CD4-positive, alpha-beta T cell (primary cell): ENCODE measurements at regions not wholly inside any gene's neighbourhood (a gene's known extent, or its start where the extent isn't known, plus 50 kb on each side); places are given as distances from the start of the nearest gene placed in this dataset.

Experiments
- ATAC-seq: fragments of 200-7000 bp; cut with Tn5 transposase; one replicate; pipeline ENCODE4 v1.10.0; 2022; ENCODE audit warnings: mild to moderate bottlenecking; ENCODE audit not compliant: poor library complexity
- CTCF ChIA-PET: fragments of 350-600 bp; sonication (Branson Sonifier 250); formaldehyde crosslinking; loops from one replicate; lab custom pipeline; 2021; ENCODE audit warnings: antibody characterized with exemption, inconsistent platforms; lab: Charles Lee
- POLR2A ChIA-PET: fragments of 350-600 bp; sonication (Branson Sonifier 250); formaldehyde crosslinking; loops from one replicate; lab custom pipeline; 2021; ENCODE audit warnings: antibody characterized with exemption, inconsistent platforms; lab: Charles Lee
- DNase-seq, 14 experiments: peaks; one replicate each; pipeline ENCODE4 v3.0.0-alpha.2; 2013 to 2020; ENCODE audit warnings: mixed read lengths in 2 of 14
- H3K27ac ChIP-seq, 2 donors: one replicate each; pipeline versions ENCODE4 v1.5.1 to v1.7.0; 2013; ENCODE audit warnings: low read length in 2 of 2, low read depth in 1 of 2, mild to moderate bottlenecking in 1 of 2
- H3K27me3 ChIP-seq, 2 experiments: 1 replicate in 1 of 2; 2 replicates in 1 of 2; pipeline versions ENCODE4 v1.6.1 to v1.7.0; 2013; ENCODE audit warnings: low read length in 2 of 2, control low read depth in 1 of 2, mild to moderate bottlenecking in 1 of 2, moderate library complexity in 1 of 2; ENCODE audit not compliant: insufficient read depth in 2 of 2, control insufficient read depth in 1 of 2
- H3K36me3 ChIP-seq: one replicate; pipeline ENCODE4 v1.6.1; 2013; ENCODE audit warnings: low read length, control low read depth; ENCODE audit not compliant: insufficient read depth
- H3K4me1 ChIP-seq: one replicate; pipeline ENCODE4 v1.6.1; 2013; ENCODE audit warnings: low read length, control low read depth; ENCODE audit not compliant: insufficient read depth
- H3K4me3 ChIP-seq: one replicate; pipeline ENCODE4 v1.5.1; 2013; ENCODE audit warnings: mild to moderate bottlenecking, low read length, moderate library complexity
- H3K9me3 ChIP-seq, 2 experiments: 1 replicate in 1 of 2; 2 replicates in 1 of 2; pipeline versions ENCODE4 v1.6.1 to v1.7.0; 2013; ENCODE audit warnings: low read length in 2 of 2, mild to moderate bottlenecking in 2 of 2, control low read depth in 1 of 2, moderate library complexity in 1 of 2; ENCODE audit not compliant: control insufficient read depth in 1 of 2, insufficient read depth in 1 of 2
- H3K27ac Mint-ChIP-seq: one replicate; pipeline ENCODE4 v1.8.0; 2020; ENCODE audit warnings: mixed read lengths
- H3K27me3 Mint-ChIP-seq: one replicate; pipeline ENCODE4 v1.8.0; 2021; ENCODE audit warnings: mixed read lengths
- H3K36me3 Mint-ChIP-seq: one replicate; pipeline ENCODE4 v1.8.0; 2021; ENCODE audit warnings: low read depth, mixed read lengths
- H3K4me1 Mint-ChIP-seq: one replicate; pipeline ENCODE4 v1.8.0; 2021; ENCODE audit warnings: low read depth, mixed read lengths
- H3K4me3 Mint-ChIP-seq: one replicate; pipeline ENCODE4 v1.8.0; 2020; ENCODE audit warnings: mild to moderate bottlenecking, mixed read lengths
- H3K9me3 Mint-ChIP-seq: one replicate; pipeline ENCODE4 v1.8.0; 2020; ENCODE audit warnings: mixed read lengths
- intact Hi-C, 2 experiments: fragments of 100-400 bp; cut with DNase I in 1 of 2; cut with micrococcal nuclease in 1 of 2; formaldehyde crosslinking; loops; one replicate each; pipeline versions ENCODE4 v1.15.1 to v1.9.0; 2023 to 2025; cut with DNase I, micrococcal nuclease
- TF ChIP-seq, protein P1 (sequence below): fragments of 200-600 bp; IDR thresholded peaks from one replicate; pipeline ENCODE4 v1.8.0; 2022; ENCODE audit warnings: antibody characterized with exemption, mild to moderate bottlenecking

DNA sequence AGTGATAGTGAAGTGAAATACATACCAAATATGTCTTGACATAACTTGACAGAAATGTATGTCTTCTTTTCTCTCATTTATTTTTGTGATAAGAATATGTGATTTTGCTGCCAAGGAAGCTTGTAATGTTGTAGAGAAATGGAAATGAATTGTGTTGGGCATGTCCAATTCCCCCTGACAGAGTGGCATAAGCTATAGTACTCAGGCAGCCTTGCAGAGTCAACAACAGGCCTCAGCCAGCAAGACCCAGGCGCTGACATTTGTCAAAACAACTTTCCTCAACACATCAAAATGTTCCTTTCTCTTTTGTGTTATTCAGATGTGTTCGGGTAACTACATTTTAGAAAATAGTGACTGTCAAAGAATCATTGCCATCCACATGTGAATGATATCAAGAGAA lies 538.1 kb upstream of the ATP11B start:
- Mint-ChIP-seq H3K27ac (no peak overlapping the region), H3K36me3 (no peaks in the 10 kb centered on the region), H3K9me3 (no peaks in the 10 kb centered on the region), H3K27me3 (peaks cover 3% of the 10 kb centered on the region), H3K4me1 (no peaks in the 10 kb centered on the region), H3K4me3 (no peak overlapping the region)
- TF ChIP-seq, protein P1, sequence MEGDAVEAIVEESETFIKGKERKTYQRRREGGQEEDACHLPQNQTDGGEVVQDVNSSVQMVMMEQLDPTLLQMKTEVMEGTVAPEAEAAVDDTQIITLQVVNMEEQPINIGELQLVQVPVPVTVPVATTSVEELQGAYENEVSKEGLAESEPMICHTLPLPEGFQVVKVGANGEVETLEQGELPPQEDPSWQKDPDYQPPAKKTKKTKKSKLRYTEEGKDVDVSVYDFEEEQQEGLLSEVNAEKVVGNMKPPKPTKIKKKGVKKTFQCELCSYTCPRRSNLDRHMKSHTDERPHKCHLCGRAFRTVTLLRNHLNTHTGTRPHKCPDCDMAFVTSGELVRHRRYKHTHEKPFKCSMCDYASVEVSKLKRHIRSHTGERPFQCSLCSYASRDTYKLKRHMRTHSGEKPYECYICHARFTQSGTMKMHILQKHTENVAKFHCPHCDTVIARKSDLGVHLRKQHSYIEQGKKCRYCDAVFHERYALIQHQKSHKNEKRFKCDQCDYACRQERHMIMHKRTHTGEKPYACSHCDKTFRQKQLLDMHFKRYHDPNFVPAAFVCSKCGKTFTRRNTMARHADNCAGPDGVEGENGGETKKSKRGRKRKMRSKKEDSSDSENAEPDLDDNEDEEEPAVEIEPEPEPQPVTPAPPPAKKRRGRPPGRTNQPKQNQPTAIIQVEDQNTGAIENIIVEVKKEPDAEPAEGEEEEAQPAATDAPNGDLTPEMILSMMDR: no peak
- no peak overlapping the region for H3K4me3 ChIP-seq
- DNase-seq (no peak), ATAC-seq (no peak)
- no peaks in the 10 kb centered on the region for H3K27me3 ChIP-seq
- no peaks in the 10 kb centered on the region for H3K4me1 ChIP-seq
- intact Hi-C loops: no loop called here
- CTCF ChIA-PET: no interaction called here
- no peaks in the 10 kb centered on the region for H3K9me3 ChIP-seq
- POLR2A ChIA-PET: no interaction called here
- no peaks in the 10 kb centered on the region for H3K36me3 ChIP-seq
- H3K27ac ChIP-seq: no peak overlapping the region

DNA sequence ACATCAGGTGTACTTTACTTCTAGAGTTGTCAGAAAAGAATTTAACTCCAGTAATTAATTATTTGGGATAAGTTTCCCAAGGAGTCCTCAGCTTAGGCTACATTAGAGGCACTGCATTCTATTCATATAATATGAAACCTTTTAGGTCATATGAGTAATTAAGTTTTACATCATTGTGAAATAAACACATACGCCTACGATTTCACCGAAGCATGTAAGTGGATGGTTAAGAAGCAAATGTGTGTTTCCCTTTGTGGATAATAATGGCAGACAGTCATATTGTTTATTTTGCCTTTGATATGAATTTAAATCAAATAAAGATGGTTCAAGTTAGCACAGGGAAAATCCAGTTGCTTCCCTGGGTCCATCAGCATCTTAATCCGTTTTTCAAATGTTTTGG lies 535.9 kb upstream of the ATP11B start:
- Mint-ChIP-seq H3K9me3 (no peaks in the 10 kb centered on the region), H3K27ac (no peak overlapping the region), H3K4me3 (no peak overlapping the region), H3K4me1 (no peaks in the 10 kb centered on the region), H3K36me3 (no peaks in the 10 kb centered on the region), H3K27me3 (peaks cover 12% of the 10 kb centered on the region)
- Histone ChIP-seq H3K4me3 (no peak overlapping the region), H3K36me3 (no peaks in the 10 kb centered on the region), H3K27ac (no peak overlapping the region), H3K4me1 (no peaks in the 10 kb centered on the region), H3K9me3 (no peaks in the 10 kb centered on the region), H3K27me3 (no peaks in the 10 kb centered on the region)
- DNase-seq (no peak), ATAC-seq (no peak)
- ChIA-PET CTCF (no interaction called here), POLR2A (no interaction called here)
- TF ChIP-seq, protein P1: no peak
- intact Hi-C loops: no loop called here

DNA sequence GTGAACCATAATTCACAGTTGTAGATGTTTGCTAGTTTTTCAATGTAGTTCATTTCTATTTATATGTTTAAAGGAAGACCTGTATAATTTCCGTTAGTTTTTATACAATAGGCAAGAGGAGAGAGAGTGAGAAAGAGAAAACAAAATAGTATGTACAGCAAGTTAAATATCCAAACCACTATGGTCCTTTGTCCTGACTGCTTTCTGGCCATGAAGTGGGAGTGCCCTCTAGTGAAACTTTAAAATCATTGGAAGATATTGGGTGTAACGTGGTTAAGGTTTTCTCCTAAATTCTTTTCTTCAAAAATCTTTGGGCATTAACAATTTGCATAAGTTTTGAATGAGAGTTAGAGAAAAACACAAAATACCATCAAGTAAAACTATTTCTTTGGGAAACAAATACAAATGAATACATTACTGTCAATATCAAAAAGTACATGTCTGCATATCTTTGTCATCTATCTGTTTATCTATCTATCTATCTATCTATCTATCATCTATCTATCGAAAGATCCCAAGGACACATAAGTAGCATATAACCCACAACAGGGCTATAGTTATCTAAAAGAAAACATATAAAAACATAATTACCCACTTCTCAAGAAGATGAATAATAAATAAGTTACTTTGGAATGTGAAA lies 534.6 kb upstream of the ATP11B start:
- TF ChIP-seq, protein P1: no peak
- H3K4me3 Mint-ChIP-seq: no peak overlapping the region
- Histone ChIP-seq H3K9me3 (no peaks in the 10 kb centered on the region), H3K4me3 (no peak overlapping the region), H3K27me3 (no peaks in the 10 kb centered on the region), H3K27ac (no peak overlapping the region), H3K4me1 (no peaks in the 10 kb centered on the region), H3K36me3 (no peaks in the 10 kb centered on the region)
- CTCF ChIA-PET: no interaction called here
- DNase-seq: no peak
- peaks cover 14% of the 10 kb centered on the region for H3K27me3 Mint-ChIP-seq
- no peaks in the 10 kb centered on the region for H3K36me3 Mint-ChIP-seq
- intact Hi-C loops: no loop called here
- H3K27ac Mint-ChIP-seq: no peak overlapping the region
- H3K4me1 Mint-ChIP-seq: no peaks in the 10 kb centered on the region
- no peak for ATAC-seq
- POLR2A ChIA-PET: no interaction called here
- no peaks in the 10 kb centered on the region for H3K9me3 Mint-ChIP-seq
